ENCODE measurements at regions not wholly inside any gene's neighbourhood (a gene's known extent, or its start where the extent isn't known, plus 50 kb on each side); places are given as distances from the start of the nearest gene placed in this dataset.

DNA sequence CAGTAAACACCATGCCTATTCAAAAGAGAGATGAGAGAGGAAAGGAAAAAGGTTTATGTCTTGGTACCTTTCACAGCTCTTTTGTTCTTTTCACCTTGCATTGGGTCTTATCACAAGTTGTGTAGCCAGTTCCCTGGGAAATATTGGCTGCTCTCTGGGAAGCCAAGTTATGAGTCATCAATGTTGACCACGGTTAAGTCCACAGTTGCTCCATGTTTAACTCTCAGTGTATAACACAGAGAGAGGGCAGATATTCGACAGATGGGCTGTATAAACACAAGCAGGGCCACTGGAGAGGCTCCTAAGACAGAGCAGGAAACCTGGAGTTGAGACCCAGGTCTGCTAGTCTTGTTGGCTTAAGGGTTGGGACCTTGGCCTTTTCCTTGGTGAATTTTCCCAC, 718.6 kb downstream of the QKI start:
- DNase-seq (ENCODE audit: low read depth, low spot score), result no peak
- in situ Hi-C loops (cut with HindIII; ENCODE audit: low pct_unique_long_range_greater_than_20kb, low sequenced_read_pairs), result no loop called here

DNA sequence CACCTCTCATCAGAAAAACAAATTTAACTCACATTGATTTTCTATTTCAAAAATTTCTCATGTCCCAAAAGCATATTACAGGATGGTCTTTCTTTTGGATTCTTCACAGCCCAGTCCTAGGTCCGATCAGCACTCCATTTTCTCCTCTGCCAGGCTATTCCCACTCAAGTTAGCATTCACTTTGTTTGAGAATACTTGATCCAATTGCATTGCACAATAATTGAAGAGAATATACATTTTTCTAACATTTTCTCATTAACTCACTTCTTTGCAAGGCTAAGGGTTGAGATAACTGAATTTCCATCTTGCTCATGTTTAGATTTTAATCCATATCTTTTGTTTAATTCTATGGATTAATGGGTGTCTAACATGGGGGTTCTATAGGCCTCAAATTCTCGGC, 716.1 kb downstream of the QKI start:
- in situ Hi-C loops (cut with HindIII; ENCODE audit: low pct_unique_long_range_greater_than_20kb, low sequenced_read_pairs), result no loop called here
- DNase-seq (ENCODE audit: low read depth, low spot score), result no peak

DNA sequence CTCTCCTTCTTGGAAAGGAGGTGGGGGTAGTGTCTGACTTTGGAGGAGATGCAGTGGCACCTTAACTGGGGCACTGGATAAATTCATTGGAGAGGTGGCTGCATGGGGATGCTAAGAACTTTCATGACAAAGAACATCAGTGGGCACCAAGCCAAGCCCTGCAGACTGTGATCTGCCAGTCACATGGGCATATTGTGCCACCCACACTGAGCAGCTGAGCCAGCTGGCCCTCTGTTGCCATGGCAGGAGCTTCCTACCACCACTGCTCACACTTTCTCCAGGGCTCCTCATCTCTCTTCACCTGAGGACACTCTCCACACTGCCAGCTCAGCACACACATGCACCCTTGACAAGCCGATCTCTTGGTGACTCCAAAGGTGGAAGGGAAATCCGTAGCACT, 715.6 kb downstream of the QKI start:
- DNase-seq (ENCODE audit: low read depth, low spot score), result peak; percentile 4
- in situ Hi-C loops (cut with HindIII; ENCODE audit: low pct_unique_long_range_greater_than_20kb, low sequenced_read_pairs), result no loop called here

DNA sequence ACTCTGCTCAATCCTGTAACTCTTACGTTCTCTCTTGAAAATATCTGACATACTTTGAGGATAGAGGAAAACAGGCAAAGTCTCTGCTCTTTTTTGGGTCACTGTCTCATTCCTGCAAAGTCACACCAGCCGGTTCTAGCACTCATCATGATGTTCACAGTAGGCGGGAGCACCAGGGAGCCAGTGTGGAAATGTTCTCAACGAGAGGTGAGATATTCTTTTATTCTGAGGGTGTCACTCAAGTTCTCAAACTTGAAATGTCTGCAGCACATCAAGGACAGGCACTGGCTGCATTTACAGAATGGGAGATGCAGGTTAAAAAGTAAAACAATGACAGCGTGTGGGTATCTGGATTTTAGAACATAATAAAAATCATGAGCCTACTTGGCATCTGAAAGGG, 714.7 kb downstream of the QKI start:
- DNase-seq (ENCODE audit: low read depth, low spot score), result no peak
- in situ Hi-C loops (cut with HindIII; ENCODE audit: low pct_unique_long_range_greater_than_20kb, low sequenced_read_pairs), result no loop called here

DNA sequence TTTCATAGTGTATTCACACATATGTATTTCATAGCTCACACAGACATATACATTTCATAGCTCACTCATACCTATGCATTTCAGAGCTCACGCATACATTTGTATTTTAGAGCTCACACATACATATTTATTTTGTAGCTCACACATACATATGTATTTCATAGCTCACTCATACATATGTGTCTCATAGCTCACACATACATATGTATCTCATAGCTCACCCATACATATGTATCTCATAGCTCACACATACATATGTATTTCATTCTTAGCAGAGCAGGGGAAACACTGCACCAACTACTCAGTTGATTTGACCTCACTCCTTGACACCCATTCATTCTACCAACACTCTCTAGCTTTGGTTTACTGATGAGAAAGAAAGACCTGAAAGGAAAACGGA, 713.6 kb downstream of the QKI start:
- DNase-seq (ENCODE audit: low read depth, low spot score), result no peak
- in situ Hi-C loops (cut with HindIII; ENCODE audit: low pct_unique_long_range_greater_than_20kb, low sequenced_read_pairs), result no loop called here

DNA sequence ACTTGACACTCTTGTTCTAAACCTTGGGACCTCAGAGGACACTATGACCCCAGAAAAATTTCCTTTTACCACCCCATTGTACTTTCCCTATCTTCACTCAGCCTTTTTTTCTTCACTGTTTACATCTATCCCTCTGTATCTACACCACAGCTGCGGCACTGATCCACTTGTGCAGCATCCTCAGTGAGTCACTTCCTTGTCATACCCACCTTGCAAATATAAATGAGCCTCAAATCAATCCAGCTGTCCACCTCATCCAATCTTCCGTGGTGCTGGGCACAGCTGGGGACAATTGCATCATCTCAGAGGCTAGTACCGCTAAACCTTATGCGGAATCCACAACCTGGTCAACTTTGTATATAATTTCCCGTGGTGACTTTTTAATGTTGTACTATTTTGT, 710.5 kb downstream of the QKI start:
- DNase-seq (ENCODE audit: low read depth, low spot score), result no peak
- in situ Hi-C loops (cut with HindIII; ENCODE audit: low pct_unique_long_range_greater_than_20kb, low sequenced_read_pairs), result no loop called here

DNA sequence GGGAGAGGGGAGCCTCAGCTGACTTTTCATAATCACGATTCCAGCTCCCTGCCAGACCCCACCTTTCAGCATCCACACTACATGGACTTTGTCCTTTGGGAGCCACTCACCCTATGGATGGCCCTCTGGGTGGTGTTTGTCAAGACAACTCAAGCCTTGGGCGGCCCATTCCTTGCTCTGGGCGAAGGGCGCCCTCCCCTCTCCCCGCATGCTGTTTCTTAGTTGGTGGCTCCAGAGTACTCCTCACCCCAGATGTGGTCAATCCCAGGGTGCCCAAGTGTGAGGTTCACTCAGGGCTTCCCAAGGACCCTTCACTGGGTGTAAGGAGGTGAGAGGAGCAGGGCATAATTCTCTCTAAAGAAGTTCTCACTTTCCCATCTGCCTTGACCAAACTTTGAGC, 710.0 kb downstream of the QKI start:
- in situ Hi-C loops (cut with HindIII; ENCODE audit: low pct_unique_long_range_greater_than_20kb, low sequenced_read_pairs), result no loop called here
- no peak for DNase-seq (ENCODE audit: low read depth, low spot score)

DNA sequence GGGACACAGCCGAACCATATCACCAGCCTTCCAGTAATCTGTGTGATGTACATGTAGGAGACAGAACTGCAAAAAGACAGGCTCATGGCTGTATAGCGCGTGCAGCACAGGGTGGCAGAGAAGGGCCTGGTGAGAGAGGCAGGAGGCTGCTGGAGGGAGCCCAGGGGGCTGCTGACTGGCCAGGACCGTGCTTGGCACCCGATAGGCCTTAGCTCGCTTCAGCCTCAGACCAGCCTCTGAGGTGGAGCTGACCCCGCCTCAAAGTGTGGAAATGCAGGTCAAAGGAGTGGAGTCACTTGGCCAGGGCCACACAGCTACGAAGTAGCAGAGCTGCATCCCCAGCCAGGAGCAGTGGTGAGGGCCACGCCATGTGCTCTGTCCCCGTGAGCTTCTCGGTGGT, 707.6 kb downstream of the QKI start:
- in situ Hi-C loops (cut with HindIII; ENCODE audit: low pct_unique_long_range_greater_than_20kb, low sequenced_read_pairs), result no loop called here
- DNase-seq (ENCODE audit: low read depth, low spot score), result no peak

DNA sequence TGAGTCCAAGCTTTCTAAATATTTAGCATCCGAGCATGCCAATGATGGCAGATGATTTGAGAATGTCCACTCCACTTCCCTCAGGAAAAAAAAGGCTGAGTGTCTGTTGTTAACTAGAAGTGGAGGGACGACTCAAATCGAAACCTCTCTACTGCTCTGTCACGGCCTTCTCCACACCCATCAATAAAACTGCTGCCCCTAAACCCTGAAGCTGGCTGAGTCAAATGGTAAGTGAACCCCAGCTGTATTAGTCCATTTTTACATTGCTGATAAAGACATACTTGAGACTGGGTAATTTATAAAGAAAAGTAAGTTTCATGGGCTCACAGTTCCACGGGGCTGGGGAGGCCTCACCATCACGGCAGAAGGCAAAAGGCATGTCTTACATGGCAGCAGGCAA, 707.0 kb downstream of the QKI start:
- DNase-seq (ENCODE audit: low read depth, low spot score), result no peak
- in situ Hi-C loops (cut with HindIII; ENCODE audit: low pct_unique_long_range_greater_than_20kb, low sequenced_read_pairs), result no loop called here

DNA sequence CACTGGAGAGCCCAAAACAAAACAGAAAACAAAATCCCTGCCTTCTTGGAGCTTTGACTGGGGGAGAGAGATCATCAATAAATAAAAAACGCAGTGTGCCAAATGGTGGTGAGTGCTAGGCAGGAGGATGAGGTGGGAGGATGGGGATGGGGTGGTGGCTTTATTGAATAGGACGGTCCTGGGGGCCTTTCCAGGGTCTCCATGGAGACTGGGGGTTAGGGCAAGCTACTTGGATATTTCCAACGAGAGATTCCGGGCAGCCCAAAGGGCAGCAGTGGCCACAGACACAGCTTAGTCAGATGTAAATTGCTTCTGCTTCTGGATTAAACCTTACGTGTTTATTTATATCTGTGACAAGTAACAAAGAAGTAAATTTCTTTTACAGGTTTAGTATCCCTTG, 700.1 kb downstream of the QKI start:
- in situ Hi-C loops (cut with HindIII; ENCODE audit: low pct_unique_long_range_greater_than_20kb, low sequenced_read_pairs), result no loop called here

DNA sequence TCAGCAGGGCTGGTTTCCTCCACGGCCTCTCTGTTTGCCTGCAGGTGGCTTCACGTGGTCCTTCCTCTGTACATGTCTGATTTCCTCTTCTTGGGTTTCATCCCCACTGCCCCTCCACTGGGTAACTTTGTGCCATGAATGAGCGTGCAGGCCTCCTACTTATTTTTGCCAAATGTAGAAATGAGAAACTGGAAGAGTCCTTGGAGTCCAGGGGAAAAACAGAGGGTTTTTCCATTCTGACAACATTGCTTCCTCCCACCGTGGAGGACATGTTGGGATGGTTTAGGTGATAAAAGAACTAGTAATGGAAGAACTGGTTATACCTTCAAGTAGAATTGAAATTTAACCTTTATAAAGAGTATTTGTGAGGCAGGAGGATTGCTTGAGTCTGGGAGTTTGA, 699.5 kb downstream of the QKI start:
- DNase-seq (ENCODE audit: low read depth, low spot score), result no peak
- in situ Hi-C loops (cut with HindIII; ENCODE audit: low pct_unique_long_range_greater_than_20kb, low sequenced_read_pairs), result no loop called here

More for the DNA sequence above, 700.1 kb downstream of the QKI start:
- no peak for DNase-seq (ENCODE audit: low read depth, low spot score)

DNA sequence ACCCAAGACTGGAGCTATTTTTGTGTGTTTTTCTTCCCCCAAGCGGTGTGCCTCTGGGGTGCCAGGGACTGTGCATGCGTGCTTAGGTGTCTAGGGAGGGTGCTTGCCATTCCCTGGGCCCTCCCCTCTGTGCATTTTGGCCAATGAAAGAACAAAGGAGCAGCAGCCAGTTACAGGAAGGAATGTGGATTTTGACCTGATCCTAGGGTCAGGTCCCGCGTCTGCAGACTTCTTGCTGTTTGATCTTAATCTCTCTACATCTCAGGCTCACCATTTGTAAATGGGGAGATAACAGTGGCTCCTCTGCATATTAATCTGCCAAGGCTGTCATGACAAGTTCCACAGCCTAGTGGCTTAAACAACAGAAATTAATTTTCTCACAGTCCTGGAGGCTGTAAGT, 699.1 kb downstream of the QKI start:
- DNase-seq (ENCODE audit: low read depth, low spot score), result no peak
- in situ Hi-C loops (cut with HindIII; ENCODE audit: low pct_unique_long_range_greater_than_20kb, low sequenced_read_pairs), result no loop called here

DNA sequence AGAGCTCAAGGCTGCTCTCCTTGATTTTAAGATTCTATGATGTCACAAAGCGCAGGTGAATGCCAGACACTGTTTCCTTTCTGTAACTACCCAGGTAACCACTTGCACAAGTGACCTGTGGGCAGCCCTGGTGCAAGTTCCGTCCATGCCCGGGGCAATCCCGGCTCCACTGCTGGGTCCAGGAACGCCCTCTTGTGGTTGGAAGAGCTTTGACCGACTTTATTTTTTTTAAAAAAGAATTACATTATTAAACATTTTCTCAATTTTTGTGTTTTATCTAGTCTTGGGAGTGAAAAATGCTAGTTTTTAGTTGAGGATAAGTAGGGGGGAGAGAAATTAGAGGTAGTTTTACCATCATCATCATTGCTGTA, 695.2 kb downstream of the QKI start:
- in situ Hi-C loops (cut with HindIII; ENCODE audit: low pct_unique_long_range_greater_than_20kb, low sequenced_read_pairs), result no loop called here
- peak; percentile 20 for DNase-seq (ENCODE audit: low read depth, low spot score)

DNA sequence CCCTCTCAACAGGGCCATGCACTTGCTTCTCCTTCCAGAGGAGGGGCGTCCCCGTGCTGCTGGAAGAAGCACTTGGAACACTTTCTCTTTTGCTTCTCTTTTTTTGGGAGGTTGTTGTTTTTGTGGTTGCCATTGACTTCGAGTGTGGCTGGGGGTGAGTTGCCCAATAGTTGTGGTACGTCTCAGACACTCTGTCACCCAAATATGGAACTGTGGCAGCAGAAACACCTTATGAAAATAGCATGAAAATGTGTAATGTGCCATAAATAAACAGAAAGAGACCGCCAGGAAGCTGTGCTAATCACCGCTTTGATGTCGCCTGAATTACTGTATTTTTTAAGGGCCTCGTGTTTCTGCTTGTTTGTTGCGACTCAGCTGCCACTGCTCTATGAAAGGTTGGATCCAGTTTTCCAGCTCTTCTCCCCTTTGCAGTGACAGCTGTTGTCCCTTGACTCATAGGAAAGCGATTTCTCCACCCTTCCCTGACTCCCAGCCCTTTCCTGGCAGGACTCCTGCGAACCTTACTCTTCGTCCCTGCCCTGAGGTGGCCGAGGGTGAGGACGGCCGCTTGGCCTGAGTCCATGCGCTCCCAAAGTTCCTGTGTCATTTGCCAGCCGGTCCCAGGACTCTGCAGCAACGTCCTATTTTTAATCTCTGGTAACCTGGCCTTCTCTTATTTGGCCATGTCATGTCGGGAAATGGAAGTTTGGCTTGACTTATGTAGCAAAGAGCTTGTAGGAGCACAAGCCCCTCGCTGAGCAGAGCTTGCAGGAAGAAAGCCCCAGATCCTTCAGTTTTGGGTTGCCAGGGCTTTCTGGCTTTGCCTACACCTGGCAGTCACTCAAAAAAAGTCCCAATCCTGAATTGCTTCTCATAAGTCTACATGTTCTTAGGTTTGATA, 694.6 kb downstream of the QKI start:
- in situ Hi-C loops (cut with HindIII; ENCODE audit: low pct_unique_long_range_greater_than_20kb, low sequenced_read_pairs), result no loop called here
- no peak for DNase-seq (ENCODE audit: low read depth, low spot score)

DNA sequence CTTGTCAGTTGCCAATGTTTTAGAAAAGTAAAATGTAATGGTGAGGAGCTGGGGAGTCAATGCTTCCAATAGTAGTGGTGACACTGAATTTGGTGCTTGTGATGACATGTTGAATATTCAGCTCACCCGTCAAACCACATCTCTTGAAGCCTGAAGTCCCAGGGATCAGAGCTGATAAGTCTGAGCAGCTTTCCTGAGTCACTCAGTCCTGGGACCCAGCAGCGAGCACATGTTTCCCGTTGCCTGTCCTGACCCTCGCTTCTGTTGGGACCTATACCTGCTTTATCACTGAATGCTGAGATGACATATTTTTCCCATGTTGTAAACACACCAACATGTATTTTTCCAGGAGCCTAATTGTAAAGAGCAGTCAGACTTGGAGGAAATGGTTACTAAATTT, 693.6 kb downstream of the QKI start:
- in situ Hi-C loops (cut with HindIII; ENCODE audit: low pct_unique_long_range_greater_than_20kb, low sequenced_read_pairs), result no loop called here
- no peak for DNase-seq (ENCODE audit: low read depth, low spot score)

DNA sequence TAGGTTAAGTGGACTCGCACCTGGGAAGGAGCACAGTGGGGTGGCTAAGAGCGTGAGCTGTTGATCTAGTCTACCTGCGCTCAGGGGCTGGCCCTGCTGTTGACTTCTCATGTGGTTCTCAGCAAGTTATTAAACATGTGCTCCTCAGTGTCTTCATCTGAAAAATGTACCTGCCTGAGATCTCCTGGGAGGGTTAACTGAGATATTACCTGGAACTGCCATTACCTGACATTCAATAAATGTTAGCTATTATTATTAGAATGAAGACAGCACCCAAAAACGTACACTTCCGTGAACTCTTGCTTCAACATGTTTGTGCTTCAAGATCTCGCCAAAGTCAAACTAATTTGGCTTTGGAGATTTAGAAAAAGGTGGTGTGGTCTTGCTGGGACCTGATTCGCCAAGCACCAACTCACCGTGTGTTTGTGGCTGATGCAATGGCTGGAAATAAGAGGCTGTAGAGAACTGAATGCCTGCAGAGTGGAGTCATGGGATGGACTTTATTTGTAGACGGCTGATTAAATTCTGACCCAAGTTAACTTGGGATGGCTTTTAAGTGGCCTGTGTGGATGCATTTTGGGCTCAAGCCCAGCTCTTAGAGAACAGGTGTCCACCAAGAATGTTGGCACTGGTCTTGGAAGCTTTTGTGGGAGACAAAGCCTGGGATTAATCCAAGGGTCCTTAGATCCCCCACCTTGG, 692.9 kb downstream of the QKI start:
- in situ Hi-C loops (cut with HindIII; ENCODE audit: low pct_unique_long_range_greater_than_20kb, low sequenced_read_pairs), result no loop called here
- no peak for DNase-seq (ENCODE audit: low read depth, low spot score)

DNA sequence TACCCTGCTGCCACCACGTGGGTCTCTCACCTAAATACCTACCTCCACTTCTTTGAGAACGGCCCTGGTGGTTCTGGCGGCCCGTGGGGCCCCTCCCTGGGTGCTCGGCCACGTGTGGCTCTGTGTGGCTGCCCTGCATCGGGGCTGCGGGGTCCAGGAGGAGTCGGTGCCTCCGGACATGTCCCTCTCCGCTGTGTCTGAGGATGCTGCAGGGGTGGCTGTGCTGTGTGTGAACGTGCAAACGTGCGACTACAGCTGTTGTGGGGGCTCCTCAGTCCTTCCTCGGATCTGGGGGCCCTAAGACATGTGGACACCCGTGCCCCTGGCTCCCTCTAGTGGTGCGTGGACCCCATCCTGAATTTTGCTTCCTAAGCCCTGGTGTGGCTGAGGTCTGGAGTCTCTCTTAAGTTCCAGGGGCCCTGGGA, 691.8 kb downstream of the QKI start:
- in situ Hi-C loops (cut with HindIII; ENCODE audit: low pct_unique_long_range_greater_than_20kb, low sequenced_read_pairs), result no loop called here
- peak; percentile 41 for DNase-seq (ENCODE audit: low read depth, low spot score)

DNA sequence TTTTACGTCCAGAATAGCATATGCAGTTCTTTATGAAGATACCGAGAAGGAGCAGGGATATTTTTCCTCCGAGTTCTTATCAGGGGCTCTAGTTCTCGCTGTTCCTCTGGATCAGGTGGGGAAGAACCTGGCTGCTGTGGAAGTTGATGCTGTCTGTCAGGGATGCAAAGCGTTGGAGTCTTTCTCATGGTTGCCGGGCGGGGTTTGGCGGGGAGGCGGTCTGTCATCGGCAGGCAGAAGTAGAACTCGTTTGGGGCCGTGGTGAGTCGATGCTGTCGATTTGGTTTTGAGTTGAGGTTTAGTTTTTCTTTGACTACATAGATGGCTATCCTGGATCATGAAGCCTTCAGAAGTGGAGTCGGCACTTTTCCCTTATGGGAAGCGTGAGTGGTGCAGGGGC, 691.2 kb downstream of the QKI start:
- in situ Hi-C loops (cut with HindIII; ENCODE audit: low pct_unique_long_range_greater_than_20kb, low sequenced_read_pairs), result no loop called here
- no peak for DNase-seq (ENCODE audit: low read depth, low spot score)

DNA sequence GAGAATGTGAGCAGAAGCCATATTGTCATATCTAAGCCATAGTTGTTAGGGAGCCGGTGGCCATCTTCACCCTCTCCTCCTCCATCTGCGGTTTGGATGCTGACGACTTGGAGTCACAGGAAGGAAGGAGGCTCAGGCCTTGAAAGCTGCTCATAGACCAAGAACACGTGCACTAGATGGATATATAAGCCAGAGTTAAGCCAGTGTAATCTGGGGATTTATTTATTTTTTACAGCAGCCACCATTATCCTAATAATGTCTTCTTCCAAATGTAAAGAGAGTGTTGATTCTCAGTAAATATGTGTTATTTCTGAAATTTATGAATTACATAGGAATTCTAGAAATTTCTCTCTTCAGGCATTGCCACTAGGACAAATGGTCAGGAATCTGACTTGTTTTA, 689.9 kb downstream of the QKI start:
- in situ Hi-C loops (cut with HindIII; ENCODE audit: low pct_unique_long_range_greater_than_20kb, low sequenced_read_pairs), result no loop called here
- no peak for DNase-seq (ENCODE audit: low read depth, low spot score)
